ENCODE measurements at regions not wholly inside any gene's neighbourhood (a gene's known extent, or its start where the extent isn't known, plus 50 kb on each side); places are given as distances from the start of the nearest gene placed in this dataset.

GRCh38 chr1:106972074-106972473, 84.4 kb upstream of the PRMT6 start:
- no peak for DNase-seq (ENCODE audit: low read depth)

GRCh38 chr1:106975944-106976343, 80.5 kb upstream of the PRMT6 start:
- DNase-seq (ENCODE audit: low read depth) = no peak

GRCh38 chr1:106978477-106979322, 77.8 kb upstream of the PRMT6 start:
- DNase-seq (ENCODE audit: low read depth) = no peak

DNA sequence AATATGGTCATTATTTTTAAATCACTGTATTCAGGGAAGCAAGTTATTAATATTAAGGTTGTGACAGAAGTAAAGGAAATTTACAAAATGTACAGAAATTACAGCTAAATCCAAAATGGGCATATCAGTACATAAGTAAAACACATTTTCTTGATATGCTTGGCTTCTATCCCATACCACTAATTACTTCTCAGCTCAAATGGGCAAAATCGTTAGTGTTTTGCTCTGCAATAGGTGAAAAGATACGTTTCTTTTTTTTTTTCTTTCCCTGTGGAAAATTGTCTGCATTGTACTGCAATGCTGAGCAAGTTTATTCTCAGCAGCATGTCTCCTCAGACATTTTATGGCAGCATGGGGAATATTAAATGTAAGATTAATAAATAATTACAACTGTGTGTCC, 77.1 kb upstream of the PRMT6 start:
- no peak for DNase-seq (ENCODE audit: low read depth)

DNA sequence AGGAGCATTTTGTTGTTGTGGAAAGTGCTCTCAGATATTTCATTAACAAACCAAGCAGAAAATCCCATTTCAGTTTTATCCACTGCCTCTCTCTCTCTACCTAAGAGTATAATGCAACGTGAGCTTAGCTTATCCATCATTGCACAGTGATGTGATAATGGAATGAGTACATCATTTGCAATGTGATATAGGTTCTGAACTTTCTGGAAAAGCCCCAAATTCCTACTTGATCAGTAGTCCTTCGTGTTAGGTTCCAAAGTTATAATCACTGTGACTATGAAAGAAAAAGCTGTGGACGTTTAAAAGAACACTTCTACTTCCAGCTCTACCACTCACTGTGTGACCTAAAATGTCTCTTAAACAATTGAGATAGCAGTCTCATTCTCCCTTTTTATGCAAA, 76.4 kb upstream of the PRMT6 start:
- DNase-seq (ENCODE audit: low read depth) = no peak

DNA sequence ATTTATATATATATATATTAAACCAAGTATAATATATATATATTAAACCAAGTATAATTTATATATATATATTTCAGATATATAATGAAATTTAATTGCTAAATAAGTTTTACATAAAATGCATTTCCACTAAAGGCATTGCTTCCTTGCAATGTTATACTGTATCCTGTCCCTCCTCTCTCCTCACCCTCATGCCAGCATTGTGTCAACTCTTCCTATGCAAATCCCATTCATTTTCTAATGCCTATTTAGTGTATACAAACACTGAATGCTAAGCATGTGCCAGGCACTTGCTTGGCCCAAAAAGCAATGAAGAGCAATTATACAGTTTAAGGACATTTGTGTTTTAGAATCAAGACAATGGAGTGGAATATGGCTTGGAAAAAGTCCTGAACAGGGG, 71.7 kb upstream of the PRMT6 start:
- no peak for DNase-seq (ENCODE audit: low read depth)

GRCh38 chr1:106986603-106987002, 69.9 kb upstream of the PRMT6 start:
- DNase-seq (ENCODE audit: low read depth) = no peak

- DNase-seq (ENCODE audit: low read depth) = no peak
Observed at GRCh38 chr1:106995970-106996369, 60.5 kb upstream of the PRMT6 start.

DNA sequence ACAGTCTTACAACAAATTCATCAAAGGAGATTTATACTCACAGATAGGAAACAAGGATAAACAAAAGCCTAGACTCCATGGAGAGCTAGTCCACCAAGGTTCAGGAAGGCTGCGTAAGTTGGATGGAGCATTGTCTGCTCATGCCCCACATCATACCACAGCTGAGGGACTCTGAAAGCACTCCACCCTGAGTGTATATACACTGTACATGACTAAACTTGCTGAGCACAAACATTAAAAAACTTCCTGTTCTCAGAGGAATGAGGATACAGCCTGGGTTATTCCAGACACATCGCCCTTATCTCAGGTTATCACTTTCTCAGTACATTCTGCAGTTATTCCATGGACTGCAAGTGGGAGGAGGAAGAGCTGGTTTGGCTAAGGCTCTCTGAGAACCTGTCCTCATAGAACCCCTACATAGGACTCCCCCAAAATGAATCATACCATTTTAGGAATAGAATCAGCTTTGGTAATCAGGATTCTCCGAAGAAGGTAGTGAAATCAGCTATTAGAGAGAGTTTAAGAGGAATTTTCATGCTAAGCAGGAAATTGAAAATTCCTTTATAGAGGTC, 58.0 kb upstream of the PRMT6 start:
- no peak for DNase-seq (ENCODE audit: low read depth)

GRCh38 chr1:107000902-107001301, 55.6 kb upstream of the PRMT6 start:
- DNase-seq (ENCODE audit: low read depth) = no peak

GRCh38 chr1:107003972-107004371, 52.5 kb upstream of the PRMT6 start:
- DNase-seq (ENCODE audit: low read depth) = no peak

GRCh38 chr1:107004421-107004820, 52.1 kb upstream of the PRMT6 start:
- no peak for DNase-seq (ENCODE audit: low read depth)

Measured in non-pigmented ciliary epithelial cell (primary cell).